ENCODE measurements at regions not wholly inside any gene's neighbourhood (a gene's known extent, or its start where the extent isn't known, plus 50 kb on each side); places are given as distances from the start of the nearest gene placed in this dataset.

DNA sequence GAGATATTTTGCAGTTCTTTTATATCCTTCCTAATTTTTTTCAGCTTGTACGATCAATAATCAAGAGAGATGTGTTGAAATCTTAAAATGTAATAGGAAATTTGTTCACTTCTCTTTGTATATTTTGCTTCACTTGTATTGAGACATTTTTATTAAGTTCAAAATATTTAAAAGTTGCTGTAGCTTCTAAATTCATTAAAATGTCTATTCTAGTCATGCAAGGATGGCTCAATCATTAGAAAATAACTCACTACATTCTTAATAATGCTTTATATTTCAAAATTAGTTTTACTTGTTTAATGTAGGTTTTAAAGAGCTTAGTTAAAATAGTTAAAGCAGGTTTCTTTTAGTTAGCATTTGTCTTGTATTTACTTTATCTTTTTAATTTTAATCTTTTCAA lies 308.4 kb downstream of the CYRIA start:
- TF ChIP-seq, protein P1, sequence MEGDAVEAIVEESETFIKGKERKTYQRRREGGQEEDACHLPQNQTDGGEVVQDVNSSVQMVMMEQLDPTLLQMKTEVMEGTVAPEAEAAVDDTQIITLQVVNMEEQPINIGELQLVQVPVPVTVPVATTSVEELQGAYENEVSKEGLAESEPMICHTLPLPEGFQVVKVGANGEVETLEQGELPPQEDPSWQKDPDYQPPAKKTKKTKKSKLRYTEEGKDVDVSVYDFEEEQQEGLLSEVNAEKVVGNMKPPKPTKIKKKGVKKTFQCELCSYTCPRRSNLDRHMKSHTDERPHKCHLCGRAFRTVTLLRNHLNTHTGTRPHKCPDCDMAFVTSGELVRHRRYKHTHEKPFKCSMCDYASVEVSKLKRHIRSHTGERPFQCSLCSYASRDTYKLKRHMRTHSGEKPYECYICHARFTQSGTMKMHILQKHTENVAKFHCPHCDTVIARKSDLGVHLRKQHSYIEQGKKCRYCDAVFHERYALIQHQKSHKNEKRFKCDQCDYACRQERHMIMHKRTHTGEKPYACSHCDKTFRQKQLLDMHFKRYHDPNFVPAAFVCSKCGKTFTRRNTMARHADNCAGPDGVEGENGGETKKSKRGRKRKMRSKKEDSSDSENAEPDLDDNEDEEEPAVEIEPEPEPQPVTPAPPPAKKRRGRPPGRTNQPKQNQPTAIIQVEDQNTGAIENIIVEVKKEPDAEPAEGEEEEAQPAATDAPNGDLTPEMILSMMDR (conservative IDR thresholded peaks at IDR 0.05 in 1 of 2, IDR thresholded peaks at IDR 0.05 in 1 of 2; ENCODE audit: extremely low read depth in 1 of 2, insufficient read depth in 1 of 2, low read depth in 1 of 2, low read length in 2 of 2): no peak
- TF ChIP-seq EZH2 (IDR thresholded peaks at IDR 0.05; ENCODE audit: borderline replicate concordance, low read length): no peak
